GM21786 (cell line): ENCODE measurements at regions not wholly inside any gene's neighbourhood (a gene's known extent, or its start where the extent isn't known, plus 50 kb on each side); places are given as distances from the start of the nearest gene placed in this dataset.

Source experiments
- ATAC-seq: cut with Tn5 transposase; IDR thresholded peaks from one replicate; pipeline ENCODE4 v1.9.1; 2021; ENCODE audit not compliant: unreplicated experiment

GRCh38 chr12:22893878-22894277 lies 268.9 kb downstream of the ETNK1 start:
- no peak for ATAC-seq

DNA sequence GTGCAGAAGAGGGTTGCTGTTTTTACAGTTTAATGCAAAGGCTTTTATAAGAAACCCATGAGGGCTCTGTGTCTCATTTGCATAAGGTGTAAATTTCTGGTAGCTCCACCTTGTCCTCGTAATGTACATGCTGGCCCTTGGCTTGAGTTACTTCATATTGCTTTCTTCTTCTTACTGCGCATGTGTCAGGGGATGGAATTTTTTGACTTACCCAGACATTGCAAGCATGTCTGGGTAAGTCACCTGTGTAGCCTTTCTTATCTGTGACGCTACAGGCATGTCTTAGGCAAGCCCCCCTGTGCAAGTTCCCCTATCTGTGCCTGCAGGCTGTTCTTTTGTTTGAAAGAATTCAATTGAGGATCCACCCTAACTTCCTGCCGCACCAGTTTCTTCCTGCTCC lies 274.2 kb downstream of the ETNK1 start:
- ATAC-seq, result no peak

DNA sequence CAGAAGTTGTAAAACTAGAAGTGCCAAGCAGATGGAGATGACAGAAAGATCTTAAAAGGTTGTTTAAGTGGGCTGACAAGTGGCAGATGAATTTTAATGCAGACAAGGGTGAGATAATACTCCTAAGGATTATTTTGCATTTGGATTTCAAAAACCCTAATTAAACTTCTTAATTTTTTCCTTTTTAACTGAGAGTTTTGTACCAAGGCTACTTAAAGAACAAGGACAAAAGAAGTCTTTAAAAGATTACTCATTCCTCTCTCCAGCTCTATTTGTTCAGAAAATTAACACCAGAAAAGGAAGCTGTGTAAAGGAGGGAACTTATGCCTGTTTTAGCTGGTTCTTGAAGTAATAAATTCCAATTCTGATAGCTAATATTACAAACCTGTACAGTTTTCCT lies 275.4 kb downstream of the ETNK1 start:
- ATAC-seq, result no peak

DNA sequence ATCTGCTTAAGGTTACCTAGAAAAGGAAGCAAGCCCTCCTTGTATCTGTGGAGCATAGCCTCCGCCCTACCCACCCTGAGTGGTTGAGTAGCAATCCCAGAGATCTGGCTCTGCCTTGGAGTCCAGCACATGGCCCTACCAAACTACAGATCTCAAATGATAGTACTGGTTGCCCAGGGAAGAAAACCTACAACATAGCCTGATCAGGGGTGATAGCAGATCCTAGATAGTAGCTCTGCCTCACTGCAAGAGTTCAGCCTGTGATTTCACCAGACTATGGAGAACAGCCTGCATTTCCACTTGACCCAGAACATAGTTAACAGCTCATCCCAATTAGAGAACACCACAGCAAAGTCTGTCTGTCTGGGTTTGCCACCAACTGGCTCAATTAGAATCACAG lies 279.5 kb downstream of the ETNK1 start:
- no peak for ATAC-seq

DNA sequence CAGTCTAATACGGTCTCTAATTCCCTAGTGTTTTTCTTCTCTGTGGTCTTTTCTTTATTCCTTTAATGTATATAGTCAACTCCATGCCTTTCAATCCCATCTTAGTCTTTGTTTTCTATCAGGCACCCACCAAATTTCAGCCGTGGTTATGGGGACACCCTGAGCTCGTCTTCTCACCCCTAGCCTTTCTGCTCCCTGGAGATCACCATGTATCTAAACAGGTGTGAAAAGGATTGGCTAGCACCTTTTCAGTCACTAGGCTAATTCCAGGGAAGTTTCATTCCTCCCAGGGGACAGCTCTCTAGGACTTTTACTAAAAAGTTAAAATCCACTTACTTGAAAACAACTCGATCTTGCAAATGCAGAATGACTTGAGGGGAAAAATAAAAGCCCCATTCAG lies 291.3 kb downstream of the ETNK1 start:
- no peak for ATAC-seq

DNA sequence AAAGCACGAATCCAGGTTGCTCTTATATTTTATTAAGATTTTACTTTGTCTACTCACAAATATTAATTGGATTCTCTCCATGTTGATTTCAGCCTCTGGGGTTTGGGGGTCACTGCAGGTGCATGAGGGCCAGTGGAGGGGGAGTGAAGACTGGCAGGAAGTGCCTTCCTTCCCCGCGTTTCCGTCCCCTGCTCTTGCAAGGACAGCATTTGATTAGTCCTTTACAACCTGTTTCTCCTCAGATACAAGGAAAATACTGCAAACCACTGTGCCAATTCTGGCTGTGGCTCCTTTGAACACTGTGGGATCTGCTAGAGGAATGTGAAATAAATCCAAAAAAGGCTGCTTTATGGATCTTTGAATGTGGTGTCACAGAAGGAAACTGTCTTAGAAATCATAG lies 291.8 kb downstream of the ETNK1 start:
- no peak for ATAC-seq

DNA sequence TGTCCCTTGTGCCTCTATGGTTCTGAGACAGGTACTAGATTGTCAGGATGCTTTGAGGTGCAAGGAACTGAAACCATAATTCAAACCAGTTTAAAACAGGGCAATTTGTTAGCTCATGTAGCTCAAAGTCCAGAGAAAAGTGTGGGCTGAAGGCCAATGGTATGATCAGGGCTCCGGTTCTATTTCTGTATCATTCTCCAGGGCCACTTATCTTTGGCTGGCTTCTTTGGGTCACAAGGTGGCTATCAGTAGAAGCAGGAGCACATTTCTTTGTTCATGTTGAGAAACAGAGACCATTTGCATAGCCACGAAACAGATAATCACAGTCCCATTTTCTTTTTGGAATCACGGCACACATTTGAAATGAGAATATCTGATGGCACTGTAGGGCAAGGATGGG lies 294.9 kb downstream of the ETNK1 start:
- ATAC-seq, result no peak

GRCh38 chr12:22923768-22924167 lies 298.8 kb downstream of the ETNK1 start:
- ATAC-seq, result no peak

GRCh38 chr12:22924391-22924790 lies 299.4 kb downstream of the ETNK1 start:
- no peak for ATAC-seq

DNA sequence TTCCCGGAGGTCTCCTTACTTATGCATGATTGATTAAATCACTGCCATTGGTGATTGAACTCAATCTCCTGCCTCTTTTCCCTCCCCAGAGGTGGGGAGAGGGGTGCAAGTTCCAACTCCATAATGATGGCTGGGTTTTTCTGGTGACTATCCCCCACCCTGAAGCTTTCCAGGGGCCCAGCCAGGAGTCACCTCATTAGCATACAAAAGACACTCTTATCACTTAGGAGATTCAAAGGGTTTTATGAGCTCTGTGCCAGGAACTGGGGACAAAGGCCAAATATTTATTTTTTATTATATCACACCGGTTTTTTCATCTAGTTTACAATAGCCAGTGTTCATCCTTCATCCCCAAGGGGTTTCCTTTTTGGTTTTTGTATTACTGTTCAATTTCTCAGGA lies 300.7 kb downstream of the ETNK1 start:
- no peak for ATAC-seq

- ATAC-seq, result no peak
Measured at GRCh38 chr12:22932431-22932830, 307.5 kb downstream of the ETNK1 start.

GRCh38 chr12:22935090-22935489 lies 310.1 kb downstream of the ETNK1 start:
- no peak for ATAC-seq

DNA sequence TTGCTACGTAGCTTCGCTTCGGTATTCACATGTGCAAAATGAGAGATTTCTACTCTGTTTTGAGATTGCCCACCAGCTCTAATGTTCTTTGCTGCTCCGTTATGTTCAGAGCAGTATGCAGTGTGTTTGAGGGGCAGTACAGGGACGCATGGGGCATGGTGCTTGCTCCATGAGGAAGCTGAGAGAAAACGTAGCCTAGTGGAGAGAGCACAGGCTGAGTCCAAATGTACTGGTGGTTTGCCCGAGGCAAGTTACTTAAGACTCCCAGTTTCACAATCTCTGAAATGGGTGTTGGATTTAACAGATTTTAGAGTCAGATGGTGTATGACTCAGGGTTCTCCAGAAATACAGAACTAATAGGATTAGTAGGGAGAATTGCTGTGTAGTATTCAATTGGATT lies 310.5 kb downstream of the ETNK1 start:
- no peak for ATAC-seq

DNA sequence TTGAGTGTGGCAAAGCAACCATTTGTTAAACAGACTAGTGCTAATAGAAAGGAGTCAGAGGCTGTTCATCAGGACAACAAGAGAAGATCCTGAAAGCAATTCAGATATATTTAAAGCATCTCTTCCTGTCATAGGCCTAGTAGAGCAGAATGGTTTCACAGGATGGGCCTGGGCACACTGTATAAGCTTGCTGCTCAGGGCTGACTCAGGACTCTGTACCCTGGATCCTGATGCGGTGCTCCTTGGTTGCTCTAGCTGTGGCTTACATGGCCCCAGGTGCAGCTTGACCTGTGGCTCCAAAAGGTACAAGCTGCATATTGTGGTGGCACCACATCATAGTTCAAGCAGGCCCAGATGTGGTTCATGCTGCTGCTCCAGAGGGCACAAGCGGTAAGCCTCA lies 313.4 kb downstream of the ETNK1 start:
- ATAC-seq, result no peak

DNA sequence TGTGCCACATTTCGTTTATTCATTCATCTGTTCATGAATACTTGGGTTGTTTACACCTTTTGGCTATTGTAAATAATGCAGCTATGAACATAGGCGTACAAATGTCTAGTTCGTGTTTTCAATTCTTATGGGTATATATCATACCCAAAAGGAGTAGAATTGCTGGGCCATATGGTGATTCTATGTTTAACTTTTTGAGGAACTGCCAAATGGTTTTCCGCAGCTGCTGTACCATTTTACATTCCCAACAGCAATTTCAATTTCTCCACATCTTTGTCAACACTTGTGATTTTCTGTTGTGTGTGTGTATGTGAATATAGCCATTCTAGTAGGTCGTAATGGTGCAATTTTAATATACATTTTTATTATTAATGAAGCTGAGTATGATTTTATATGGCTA lies 326.2 kb downstream of the ETNK1 start:
- ATAC-seq, result no peak

DNA sequence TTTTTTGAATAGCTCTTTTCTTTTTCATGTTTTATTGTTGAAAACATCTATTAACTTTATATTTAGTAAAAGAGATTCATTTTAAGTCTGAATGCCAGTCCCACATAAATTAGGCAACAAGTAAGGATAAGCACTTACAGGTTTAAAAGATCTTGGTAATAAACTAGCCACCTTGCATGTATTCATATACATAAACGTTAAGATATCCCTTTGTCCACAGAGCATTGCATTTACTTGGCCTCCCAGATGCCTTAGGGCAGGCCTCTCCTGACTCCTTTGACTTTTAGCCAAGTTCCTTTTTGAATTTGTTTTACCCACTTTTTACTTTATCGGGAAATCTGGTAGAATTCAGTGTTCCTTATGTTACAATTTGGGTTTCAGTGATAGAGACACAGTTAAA lies 331.7 kb downstream of the ETNK1 start:
- ATAC-seq, result no peak

GRCh38 chr12:22967171-22967570 lies 342.2 kb downstream of the ETNK1 start:
- ATAC-seq, result no peak

GRCh38 chr12:22969521-22969920 lies 344.6 kb downstream of the ETNK1 start:
- ATAC-seq, result no peak

GRCh38 chr12:22971247-22971646 lies 346.3 kb downstream of the ETNK1 start:
- ATAC-seq, result no peak

- ATAC-seq, result no peak
Measured at GRCh38 chr12:22971701-22972191, 346.8 kb downstream of the ETNK1 start.

- no peak for ATAC-seq
Measured at GRCh38 chr12:22974865-22975264, 349.9 kb downstream of the ETNK1 start.

DNA sequence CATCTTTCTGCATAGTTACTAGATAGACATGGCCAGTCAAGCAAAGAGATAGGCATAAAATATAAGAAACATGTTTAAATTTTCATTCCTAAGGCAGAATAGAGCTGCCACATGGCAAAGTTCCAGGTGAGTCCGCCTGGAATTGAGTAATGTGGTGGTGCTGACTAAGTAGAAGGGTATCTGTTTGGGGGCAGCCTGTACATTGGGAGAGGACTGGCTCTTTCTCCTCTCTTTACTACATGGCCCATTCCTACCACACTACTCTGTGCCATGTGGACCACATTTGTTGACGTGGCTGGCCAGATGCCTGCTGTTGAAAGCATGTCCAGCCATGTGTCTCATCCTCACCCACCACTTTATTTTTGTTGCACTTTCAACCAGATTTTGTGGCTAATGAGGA lies 354.0 kb downstream of the ETNK1 start:
- ATAC-seq, result no peak

DNA sequence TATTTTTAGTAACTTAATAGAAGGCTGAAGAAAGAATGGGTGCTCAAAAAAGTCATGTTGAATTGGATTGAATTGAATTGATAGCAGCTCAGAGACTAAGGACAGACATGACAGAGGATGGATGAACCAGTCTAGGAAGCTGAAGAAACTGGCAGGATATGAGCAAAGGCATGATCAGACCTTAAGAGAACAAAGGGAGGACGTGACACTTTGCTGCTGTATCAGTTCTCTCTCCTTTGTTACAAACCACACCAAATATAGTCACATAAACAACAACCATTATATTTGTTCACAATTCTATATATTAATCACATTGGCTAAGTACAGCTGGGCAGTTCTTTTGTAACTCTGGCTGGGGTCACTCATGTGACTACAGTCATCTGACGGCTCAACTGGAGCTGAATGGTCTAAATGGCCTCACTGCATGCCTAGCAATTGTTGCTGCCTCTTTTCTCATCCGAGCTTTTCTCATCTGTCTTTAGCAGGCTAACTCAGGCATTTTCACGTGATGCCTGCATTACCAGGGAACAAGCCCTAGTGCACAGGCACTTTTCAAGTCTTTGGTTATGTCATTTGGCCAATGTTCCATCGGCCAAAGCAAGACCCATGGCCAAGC lies 355.0 kb downstream of the ETNK1 start:
- no peak for ATAC-seq
